ENCODE measurements at regions not wholly inside any gene's neighbourhood (a gene's known extent, or its start where the extent isn't known, plus 50 kb on each side); places are given as distances from the start of the nearest gene placed in this dataset.

DNA sequence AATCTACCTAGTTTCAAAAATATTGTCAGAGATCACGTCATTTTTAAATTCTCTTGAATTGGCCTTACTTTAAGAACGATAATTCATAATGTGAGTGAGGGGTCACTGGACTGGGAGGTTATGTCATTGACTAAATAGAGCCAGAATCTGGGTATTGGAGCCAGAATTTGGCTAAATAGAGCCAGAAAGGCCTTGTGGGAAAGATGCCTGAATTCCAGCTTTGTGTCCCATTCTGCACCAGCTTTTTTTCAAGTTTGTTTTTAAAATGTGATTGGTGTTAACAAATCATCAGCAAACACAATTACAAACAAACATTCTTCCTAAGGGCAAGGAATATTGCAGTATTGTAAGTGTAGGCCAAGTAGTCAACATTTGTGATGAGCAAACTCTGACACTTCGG lies 233.2 kb upstream of the PRKCQ start:
- H4K20me1 ChIP-seq (ENCODE audit: low read length) = no peaks in the 10 kb centered on the region
- H3K9me2 ChIP-seq (replicated peaks; ENCODE audit: low read length) = no peaks in the 10 kb centered on the region
- H3K4me1 ChIP-seq (ENCODE audit: insufficient read depth, low read length) = no peaks in the 10 kb centered on the region
- no peak overlapping the region for H3K4me2 ChIP-seq (ENCODE audit: low read length)
- H3K27ac ChIP-seq (ENCODE audit: low read length) = no peak overlapping the region
- ATAC-seq = no peak
- H3K9ac ChIP-seq (ENCODE audit: low read length) = no peak overlapping the region
- no peak for DNase-seq
- intact Hi-C loops (cut with micrococcal nuclease) = no loop called here
- no peaks in the 10 kb centered on the region for H3K27me3 ChIP-seq (ENCODE audit: low read length)
- H3F3A ChIP-seq (ENCODE audit: low read length, unreplicated experiment) = no peaks in the 10 kb centered on the region
- H3K36me3 ChIP-seq (ENCODE audit: low read depth, low read length) = no peaks in the 10 kb centered on the region
- ChIA-PET POLR2A (ENCODE audit: unreplicated experiment) (no interaction called here), CTCF (no interaction called here)
- H3K4me3 ChIP-seq (ENCODE audit: low read length) = no peak overlapping the region
- H3K79me2 ChIP-seq (ENCODE audit: low read length) = no peaks in the 10 kb centered on the region
- no TSS peak for BruUV-seq (replicated peaks)
- H2AFZ ChIP-seq (ENCODE audit: low read length) = no peak overlapping the region
- no peak for TF ChIP-seq EZH2 (IDR thresholded peaks at IDR 0.05; ENCODE audit: low read length, unreplicated experiment)
- no peak for TF ChIP-seq EZH2phosphoT487 (IDR thresholded peaks at IDR 0.05; ENCODE audit: borderline replicate concordance, low read length)
- TF ChIP-seq, protein P1, sequence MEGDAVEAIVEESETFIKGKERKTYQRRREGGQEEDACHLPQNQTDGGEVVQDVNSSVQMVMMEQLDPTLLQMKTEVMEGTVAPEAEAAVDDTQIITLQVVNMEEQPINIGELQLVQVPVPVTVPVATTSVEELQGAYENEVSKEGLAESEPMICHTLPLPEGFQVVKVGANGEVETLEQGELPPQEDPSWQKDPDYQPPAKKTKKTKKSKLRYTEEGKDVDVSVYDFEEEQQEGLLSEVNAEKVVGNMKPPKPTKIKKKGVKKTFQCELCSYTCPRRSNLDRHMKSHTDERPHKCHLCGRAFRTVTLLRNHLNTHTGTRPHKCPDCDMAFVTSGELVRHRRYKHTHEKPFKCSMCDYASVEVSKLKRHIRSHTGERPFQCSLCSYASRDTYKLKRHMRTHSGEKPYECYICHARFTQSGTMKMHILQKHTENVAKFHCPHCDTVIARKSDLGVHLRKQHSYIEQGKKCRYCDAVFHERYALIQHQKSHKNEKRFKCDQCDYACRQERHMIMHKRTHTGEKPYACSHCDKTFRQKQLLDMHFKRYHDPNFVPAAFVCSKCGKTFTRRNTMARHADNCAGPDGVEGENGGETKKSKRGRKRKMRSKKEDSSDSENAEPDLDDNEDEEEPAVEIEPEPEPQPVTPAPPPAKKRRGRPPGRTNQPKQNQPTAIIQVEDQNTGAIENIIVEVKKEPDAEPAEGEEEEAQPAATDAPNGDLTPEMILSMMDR (conservative IDR thresholded peaks at IDR 0.05; ENCODE audit: low read depth, low read length) = no peak
- H3K9me3 ChIP-seq (ENCODE audit: low read length) = no peaks in the 10 kb centered on the region

DNA sequence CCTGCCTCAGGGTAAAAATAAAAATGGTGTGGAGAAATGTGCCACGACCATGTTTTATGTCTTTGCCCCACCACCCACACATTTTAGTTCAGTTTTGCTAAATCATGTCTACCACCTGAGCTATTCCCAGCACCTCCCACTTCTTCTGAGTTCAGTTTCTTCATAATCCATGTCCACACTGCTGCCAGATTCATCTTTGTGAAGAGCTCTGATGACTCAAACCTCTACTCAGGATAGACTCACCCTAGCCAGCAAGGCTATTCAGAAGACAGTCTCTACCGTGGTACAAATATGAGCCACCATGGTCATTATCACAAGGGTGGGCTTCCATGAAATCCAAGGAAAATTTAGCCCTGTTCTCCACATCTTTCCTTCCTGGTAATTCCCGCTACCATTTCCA lies 231.1 kb upstream of the PRKCQ start:
- H3K9me2 ChIP-seq (replicated peaks; ENCODE audit: low read length) = no peaks in the 10 kb centered on the region
- no peak for ATAC-seq
- TF ChIP-seq, protein P1 (conservative IDR thresholded peaks at IDR 0.05; ENCODE audit: low read depth, low read length) = no peak
- TF ChIP-seq EZH2phosphoT487 (IDR thresholded peaks at IDR 0.05; ENCODE audit: borderline replicate concordance, low read length) = no peak
- no peak for TF ChIP-seq EZH2 (IDR thresholded peaks at IDR 0.05; ENCODE audit: low read length, unreplicated experiment)
- H4K20me1 ChIP-seq (ENCODE audit: low read length) = no peaks in the 10 kb centered on the region
- H2AFZ ChIP-seq (ENCODE audit: low read length) = no peak overlapping the region
- H3K4me1 ChIP-seq (ENCODE audit: insufficient read depth, low read length) = no peaks in the 10 kb centered on the region
- no peak for DNase-seq
- H3K4me3 ChIP-seq (ENCODE audit: low read length) = no peak overlapping the region
- POLR2A ChIA-PET (ENCODE audit: unreplicated experiment) = no interaction called here
- no peak overlapping the region for H3K9ac ChIP-seq (ENCODE audit: low read length)
- intact Hi-C loops (cut with micrococcal nuclease) = no loop called here
- H3K36me3 ChIP-seq (ENCODE audit: low read depth, low read length) = no peaks in the 10 kb centered on the region
- H3F3A ChIP-seq (ENCODE audit: low read length, unreplicated experiment) = no peaks in the 10 kb centered on the region
- CTCF ChIA-PET = no interaction called here
- H3K9me3 ChIP-seq (ENCODE audit: low read length) = no peaks in the 10 kb centered on the region
- no peaks in the 10 kb centered on the region for H3K27me3 ChIP-seq (ENCODE audit: low read length)
- no peak overlapping the region for H3K27ac ChIP-seq (ENCODE audit: low read length)
- H3K4me2 ChIP-seq (ENCODE audit: low read length) = no peak overlapping the region
- no peaks in the 10 kb centered on the region for H3K79me2 ChIP-seq (ENCODE audit: low read length)
- BruUV-seq (replicated peaks) = no TSS peak

DNA sequence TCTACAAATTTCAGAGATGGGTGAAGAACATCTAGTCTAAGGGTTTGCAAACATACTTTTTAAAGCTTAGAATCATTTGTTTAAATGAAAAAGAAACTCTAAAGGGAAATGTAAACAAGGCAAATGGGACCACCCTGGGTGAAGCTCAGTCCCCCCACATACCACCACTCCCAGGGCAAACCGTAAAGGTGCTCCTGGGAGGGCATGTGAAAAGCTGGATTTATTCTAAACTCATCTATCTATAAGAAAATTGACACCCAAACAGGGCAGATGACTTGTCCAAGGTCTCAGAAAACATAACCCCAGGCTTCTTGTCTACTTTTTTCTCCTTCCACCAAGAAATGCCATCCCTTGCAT lies 223.3 kb upstream of the PRKCQ start:
- no peak overlapping the region for H3K4me2 ChIP-seq (ENCODE audit: low read length)
- H2AFZ ChIP-seq (ENCODE audit: low read length) = no peak overlapping the region
- no peaks in the 10 kb centered on the region for H3K27me3 ChIP-seq (ENCODE audit: low read length)
- no peak overlapping the region for H3K4me3 ChIP-seq (ENCODE audit: low read length)
- no peak for DNase-seq
- intact Hi-C loops (cut with micrococcal nuclease) = no loop called here
- no peak overlapping the region for H3K27ac ChIP-seq (ENCODE audit: low read length)
- BruUV-seq (replicated peaks) = no TSS peak
- no peaks in the 10 kb centered on the region for H4K20me1 ChIP-seq (ENCODE audit: low read length)
- H3K9me2 ChIP-seq (replicated peaks; ENCODE audit: low read length) = no peaks in the 10 kb centered on the region
- TF ChIP-seq EZH2 (IDR thresholded peaks at IDR 0.05; ENCODE audit: low read length, unreplicated experiment) (no peak), EZH2phosphoT487 (IDR thresholded peaks at IDR 0.05; ENCODE audit: borderline replicate concordance, low read length) (no peak)
- TF ChIP-seq, protein P1 (conservative IDR thresholded peaks at IDR 0.05; ENCODE audit: low read depth, low read length) = no peak
- ChIA-PET CTCF (no interaction called here), POLR2A (ENCODE audit: unreplicated experiment) (no interaction called here)
- no peaks in the 10 kb centered on the region for H3K79me2 ChIP-seq (ENCODE audit: low read length)
- no peaks in the 10 kb centered on the region for H3K9me3 ChIP-seq (ENCODE audit: low read length)
- no peaks in the 10 kb centered on the region for H3K4me1 ChIP-seq (ENCODE audit: insufficient read depth, low read length)
- H3F3A ChIP-seq (ENCODE audit: low read length, unreplicated experiment) = no peaks in the 10 kb centered on the region
- no peaks in the 10 kb centered on the region for H3K36me3 ChIP-seq (ENCODE audit: low read depth, low read length)
- no peak for ATAC-seq
- no peak overlapping the region for H3K9ac ChIP-seq (ENCODE audit: low read length)
